Renal cortex interstitium (tissue), 11 donors: ENCODE measurements at regions not wholly inside any gene's neighbourhood (a gene's known extent, or its start where the extent isn't known, plus 50 kb on each side); places are given as distances from the start of the nearest gene placed in this dataset.
"Not testable (repeated sequence)": the region's sequence is repeated elsewhere in the genome, so short reads cannot be mapped to it uniquely, and the experiment has no call there.

ENCODE experiments used
- DNase-seq, 11 donors: peaks; one replicate each; pipeline ENCODE4 v3.0.0-alpha.2; 2013; ENCODE audit warnings: low read depth in 9 of 11, low spot score in 4 of 11; ENCODE audit errors: extremely low read depth in 1 of 11

GRCh38 chr11:43168241-43168640 is 143.6 kb upstream of the API5 start:
- not testable (repeated sequence) for DNase-seq

DNA sequence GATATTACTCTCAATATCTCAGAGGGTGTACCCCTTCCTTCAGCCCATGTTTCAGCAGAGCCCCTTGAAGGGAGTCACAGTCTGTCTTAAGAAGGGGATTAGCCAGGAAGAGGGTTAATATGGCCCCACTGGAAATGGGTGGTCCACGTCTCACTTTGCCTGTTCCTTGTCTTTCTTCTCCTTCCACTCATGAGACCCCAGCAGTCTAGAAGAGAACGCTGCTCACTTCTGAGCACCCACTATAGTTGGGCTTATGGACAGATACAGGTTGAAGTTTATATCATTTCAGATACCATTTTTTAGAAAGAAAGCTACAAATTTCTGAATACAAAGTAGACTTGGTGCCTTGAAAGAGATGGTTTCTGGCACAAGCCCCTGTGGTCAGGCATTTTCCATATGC is 139.3 kb upstream of the API5 start:
- DNase-seq = no peak

DNA sequence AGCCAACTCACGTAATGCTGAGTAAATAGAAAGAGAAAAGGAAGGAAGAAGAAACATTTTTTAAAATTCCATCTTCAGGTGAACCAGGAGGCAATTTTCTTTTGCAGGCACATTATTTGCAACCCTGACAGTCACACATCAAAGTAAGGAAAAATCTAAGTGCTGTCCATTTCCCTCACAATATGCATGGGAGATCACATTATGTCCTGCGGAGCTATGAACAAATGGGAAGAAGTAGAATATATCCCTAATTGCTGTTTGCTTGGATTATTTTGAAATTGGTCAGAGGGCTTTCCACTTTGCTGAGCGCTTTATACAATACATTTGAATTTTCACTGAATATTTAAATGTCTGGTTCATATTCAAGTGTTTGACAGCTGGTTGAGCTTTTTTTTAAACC is 133.8 kb upstream of the API5 start:
- DNase-seq = no peak

GRCh38 chr11:43194459-43194858 is 117.3 kb upstream of the API5 start:
- not testable (repeated sequence) for DNase-seq

- peak in 9 of 11 donors; percentile 19 to 55 (median 27) for DNase-seq
These were observed 114.4 kb upstream of the API5 start for GRCh38 chr11:43197379-43197778.

DNA sequence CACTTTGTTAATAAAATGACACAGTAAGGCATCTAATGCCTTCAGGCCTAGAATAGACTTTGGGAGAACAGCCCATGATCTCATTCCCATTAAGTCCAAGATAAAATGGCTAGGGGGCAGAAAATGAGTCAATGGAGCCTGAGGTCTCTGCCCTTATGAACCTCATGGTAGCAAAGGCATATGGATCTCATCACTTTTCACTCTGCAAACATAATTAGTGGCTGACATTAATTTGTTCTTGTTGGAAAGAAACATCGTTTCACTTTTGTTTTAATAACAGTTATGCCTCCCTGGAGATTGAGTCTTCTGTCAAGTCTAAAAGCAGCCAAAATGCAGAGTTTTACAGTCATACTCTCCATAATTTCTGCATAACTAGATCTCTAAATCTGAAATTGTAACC is 111.8 kb upstream of the API5 start:
- DNase-seq = peak in 2 of 11 donors; percentile 9 to 11

DNA sequence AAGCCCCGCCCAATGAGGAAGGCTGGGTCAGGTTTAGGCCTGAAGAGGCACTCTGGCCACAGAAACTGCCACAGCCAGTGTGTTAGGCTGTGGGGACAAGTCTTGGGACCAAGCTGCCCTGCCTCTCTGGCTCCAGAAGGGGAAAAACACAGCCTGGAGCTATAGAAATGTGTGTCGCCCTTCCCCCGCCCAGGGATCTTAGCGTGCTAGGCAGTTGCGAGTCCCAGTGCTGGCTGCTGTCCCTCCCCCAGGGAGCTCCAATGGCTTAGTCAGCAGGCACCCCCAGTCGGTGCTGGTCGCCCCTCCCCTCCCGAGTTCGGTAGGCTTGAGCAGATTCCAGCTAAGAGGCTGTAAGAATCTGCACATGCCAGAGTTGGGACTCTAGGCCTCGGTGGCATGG is 99.5 kb upstream of the API5 start:
- DNase-seq = no peak

DNA sequence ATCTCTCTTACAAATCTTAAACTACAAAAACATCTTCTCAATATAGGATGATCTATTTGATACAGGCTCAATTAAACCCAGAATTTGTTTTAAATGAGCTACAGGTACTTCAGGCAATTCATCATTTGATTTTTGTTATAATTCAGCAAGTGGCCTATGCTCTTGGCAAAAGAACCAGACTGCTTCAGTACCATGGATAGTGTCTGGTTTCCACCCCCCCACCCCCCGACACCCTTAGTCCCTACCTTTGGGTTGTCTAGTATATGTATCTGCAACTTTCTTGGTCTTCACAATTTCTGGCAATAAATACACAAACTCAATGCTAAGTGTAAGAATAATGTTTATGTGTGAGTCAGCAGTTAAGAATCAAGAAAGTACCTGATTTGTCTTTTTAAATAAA is 97.3 kb upstream of the API5 start:
- no peak for DNase-seq

- no peak for DNase-seq
These were observed 93.9 kb upstream of the API5 start for GRCh38 chr11:43217849-43218248.

DNA sequence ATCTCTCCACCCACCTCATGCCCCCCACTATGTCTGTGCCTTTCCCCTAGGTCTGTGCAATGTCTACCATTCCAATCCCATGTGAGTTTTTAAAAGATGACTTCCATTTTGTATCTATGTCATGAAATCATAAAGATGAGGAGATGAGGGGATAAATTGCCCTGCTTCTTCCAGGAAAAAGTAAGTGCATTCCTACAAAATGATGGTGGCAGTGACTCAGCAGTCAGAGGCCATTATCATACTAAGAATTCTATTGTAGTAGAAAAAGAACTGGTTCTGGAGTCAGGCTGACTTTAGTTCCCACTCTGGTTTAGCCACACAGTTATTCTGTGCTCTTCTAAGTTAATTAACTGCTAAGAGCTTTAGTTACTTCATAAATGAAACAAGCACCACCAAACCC is 89.6 kb upstream of the API5 start:
- no peak for DNase-seq

GRCh38 chr11:43223026-43223425 is 88.8 kb upstream of the API5 start:
- no peak for DNase-seq

GRCh38 chr11:43234881-43235280 is 76.9 kb upstream of the API5 start:
- peak in 3 of 11 donors; percentile 29 to 64 (median 47) for DNase-seq

DNA sequence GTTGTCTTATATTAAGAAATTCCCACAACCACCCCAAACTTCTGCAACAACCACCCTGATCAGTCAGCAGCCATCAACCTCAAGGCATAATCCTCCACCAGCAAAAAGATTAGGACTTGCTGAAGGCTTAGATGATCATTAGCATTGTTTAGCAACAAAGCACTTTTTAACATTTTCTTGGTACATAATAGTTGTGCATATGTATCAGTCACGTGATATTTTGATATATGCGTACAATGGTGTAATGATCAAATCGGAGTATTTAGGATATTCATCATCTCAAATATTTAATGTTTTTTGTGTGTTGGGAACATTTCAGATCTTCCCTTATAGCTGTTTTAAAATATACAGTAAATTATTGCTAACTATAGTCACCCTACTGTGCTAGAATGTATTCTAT is 73.5 kb upstream of the API5 start:
- no peak for DNase-seq

GRCh38 chr11:43239791-43240190 is 72.0 kb upstream of the API5 start:
- DNase-seq = no peak

- DNase-seq = peak in 2 of 11 donors; percentile 29 to 33
These were observed 69.4 kb upstream of the API5 start for GRCh38 chr11:43242401-43242800.

DNA sequence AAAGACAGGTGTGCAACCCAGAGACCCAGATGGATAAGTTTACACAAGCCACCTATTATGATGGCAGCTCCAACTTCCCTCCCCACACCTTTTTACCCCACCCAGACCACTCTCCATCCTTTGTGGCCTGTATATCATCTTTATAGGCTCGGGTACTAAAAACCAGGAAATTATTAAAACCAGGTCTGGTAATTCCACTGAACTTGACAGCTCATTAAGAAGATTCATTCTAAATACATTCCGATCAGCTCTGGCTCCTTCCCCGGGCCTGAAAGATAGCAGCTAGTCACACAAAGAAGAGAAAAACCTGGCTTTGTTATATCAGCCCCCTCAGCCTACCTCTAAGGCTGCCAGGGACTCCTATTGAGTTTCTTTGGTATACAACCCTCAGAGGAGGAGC is 67.9 kb upstream of the API5 start:
- DNase-seq = peak in 4 of 11 donors; percentile 52 to 76 (median 66)

DNA sequence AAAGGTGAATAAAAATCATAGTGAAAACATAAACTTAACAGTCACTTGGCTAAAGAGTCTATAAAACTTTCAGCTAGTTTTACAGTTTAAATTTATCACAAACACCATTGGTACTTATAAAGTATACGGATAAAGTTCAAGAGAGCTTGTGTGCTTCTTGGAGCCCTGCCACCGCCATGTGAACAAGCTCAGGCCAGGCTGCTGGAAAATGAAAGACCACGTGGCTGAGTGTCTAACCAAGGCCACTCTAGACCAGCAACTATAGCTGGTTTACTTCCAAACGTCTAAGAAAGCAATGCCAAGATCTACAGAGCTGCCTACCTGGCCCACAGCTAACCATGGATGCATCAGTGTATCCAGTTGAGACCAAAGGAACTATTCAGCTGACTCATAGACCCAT is 66.3 kb upstream of the API5 start:
- DNase-seq = peak in 2 of 11 donors; percentile 63 to 67

DNA sequence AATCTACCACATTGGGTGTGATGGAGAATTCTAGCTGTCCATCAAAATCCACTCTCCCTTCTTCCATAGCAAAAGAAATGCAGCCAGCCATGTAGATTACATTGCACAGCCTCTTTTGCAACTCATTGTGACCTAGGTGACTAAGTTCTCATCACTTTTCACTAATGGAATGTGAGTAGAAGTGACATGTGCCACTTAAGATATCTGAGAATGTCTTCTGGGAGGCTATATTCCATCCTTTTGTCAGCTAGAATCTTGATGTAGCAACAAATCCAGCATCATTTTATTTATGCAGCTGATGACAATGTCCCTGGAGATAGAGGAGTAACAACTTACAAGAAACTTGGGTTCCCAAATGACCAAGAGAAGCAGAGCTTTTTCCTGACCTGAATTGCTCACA is 61.5 kb upstream of the API5 start:
- no peak for DNase-seq

DNA sequence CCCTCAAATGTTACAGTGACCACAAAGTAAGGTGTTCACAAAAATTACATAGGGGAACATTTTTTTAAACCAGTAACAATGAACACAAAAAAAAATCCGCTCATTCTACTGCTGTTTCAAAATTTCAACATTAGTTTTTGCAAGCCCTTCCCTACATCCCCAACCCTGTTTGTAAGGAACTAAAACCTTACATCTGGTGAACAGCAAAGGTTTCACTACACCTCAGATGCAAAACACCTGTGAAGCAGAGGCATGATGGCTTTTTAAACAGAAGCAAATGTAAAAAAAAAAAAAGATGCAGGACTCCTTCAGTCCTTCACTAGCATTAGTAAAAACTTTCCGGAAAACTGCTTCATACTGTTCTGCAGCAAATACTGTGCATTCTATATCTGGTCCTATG is 50.0 kb upstream of the API5 start:
- DNase-seq = no peak
